NCI-H1092 treated with DMSO at 0.1 percent for 48 hours (cell line): ENCODE measurements at regions not wholly inside any gene's neighbourhood (a gene's known extent, or its start where the extent isn't known, plus 50 kb on each side); places are given as distances from the start of the nearest gene placed in this dataset.
A peak's percentile ranks its signal among the peaks of the same experiment; 100 is the strongest.

ENCODE experiments used
- DNase-seq: peaks from one replicate; lab custom pipeline; 2025; lab: John Stamatoyannopoulos, UW

DNA sequence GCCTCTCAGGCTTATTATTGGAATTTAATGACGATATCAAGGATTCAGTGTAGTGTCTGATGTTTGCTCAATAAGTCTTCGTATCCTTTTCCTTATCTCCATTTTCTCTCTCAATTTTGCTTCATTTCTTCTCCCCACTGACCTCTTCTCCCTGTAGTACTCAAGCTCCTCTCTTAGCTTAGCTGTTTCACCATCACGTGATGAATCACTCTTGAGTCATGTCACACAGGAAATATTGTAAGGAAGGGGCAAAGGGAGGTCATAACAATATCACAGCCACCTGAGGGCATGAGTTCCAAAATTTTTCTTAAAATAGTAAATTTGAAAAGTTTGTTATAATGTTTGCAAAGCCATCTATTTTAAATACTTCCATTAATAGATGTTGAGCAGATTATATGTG lies 392.2 kb upstream of the MARCKS start:
- no peak for DNase-seq

DNA sequence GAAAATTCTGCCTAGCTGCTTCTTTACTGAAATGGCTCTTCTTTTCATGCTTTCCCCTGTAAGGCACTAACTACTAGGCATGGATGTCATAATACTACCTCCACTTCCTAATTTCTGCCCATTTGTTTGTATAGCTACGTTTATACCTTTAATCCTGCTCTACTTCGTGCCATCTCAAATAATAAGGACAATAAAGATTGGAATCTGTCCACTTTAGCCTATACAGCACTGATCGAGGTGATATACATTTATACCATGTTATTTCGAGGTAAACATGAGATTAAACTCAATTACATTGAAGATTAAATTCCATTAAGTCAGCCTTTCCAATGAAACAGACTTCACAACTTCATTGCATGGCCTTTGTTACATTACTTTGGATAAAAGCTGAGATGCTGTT lies 390.6 kb upstream of the MARCKS start:
- DNase-seq = no peak

DNA sequence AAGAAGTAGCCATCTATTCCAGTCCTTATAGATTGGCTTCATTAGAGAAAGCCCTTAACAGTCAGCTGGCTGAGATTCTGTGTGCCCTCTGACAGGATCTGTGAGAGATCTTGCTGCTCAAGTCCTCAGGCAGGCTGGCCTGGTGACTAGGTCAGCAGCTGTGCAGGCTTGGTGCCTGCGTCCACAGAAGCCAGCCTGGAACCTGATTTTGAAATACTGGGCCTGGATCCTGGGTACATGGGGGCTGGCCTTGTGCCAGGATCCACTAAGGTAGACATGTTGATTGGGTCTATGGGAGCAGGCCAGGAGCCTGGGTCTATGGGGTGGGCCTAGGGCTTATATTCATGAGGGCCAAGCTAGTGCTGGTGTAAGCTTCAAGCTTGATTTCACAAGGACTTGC lies 381.8 kb upstream of the MARCKS start:
- no peak for DNase-seq

DNA sequence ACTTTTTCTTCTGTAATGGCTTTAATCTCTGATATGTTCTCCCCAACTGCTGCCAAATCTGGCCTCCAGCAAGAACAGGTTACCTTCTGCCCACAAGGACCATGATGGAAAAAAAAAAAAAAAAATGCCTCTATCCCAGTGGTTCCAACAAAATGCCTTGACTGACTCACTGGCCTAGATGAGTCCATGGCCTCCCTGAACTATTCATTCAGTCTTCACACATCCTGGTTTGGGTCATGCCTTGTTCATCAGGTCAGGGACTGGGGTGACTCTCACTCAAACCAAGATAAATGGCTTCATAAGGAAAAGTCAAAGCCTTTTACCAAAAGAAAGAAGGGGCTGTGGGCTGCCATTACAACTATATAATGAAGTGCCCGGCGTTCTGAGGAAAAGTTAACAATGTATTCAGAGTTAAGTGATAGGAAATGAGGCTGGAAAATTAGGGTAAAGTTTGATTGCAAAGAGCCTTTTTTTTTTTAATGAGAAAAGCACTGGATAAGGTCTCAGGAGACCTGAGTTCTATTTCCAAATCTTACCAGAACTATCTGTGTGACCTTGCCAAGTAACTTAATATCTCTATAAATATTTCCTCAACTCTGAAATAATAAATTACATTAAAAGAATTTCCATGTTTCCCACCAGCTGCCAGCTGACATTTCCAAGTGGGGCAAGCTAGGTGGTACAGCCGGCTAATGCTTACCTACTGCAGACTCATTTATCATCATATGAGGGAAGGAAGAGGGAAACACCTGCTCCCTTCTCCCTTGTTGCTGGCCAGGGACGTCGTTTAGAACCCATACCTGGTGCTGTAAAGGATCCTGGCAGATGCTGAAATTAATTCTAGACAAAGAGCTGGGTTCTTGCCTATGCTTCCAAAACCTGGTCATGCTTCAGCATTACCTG lies 380.0 kb upstream of the MARCKS start:
- DNase-seq = no peak

DNA sequence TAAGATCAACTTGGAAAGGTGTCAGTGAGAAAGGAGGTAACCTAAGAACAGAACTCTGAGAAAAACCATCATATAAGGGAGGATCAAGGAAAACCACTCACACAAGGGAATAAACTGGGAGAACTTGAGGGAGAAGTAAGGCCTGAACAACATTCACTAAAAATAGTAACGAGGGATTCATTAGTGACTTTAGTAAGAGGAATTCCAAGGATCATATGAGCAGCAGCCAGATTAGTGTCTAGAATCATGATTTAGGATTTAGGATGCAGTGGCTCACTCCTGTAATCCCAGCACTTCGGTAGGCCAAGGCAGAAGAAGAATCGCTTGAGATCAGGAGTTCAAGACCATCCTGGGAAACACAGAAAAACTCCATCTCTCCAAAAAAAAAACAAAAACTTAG lies 376.5 kb upstream of the MARCKS start:
- no peak for DNase-seq

DNA sequence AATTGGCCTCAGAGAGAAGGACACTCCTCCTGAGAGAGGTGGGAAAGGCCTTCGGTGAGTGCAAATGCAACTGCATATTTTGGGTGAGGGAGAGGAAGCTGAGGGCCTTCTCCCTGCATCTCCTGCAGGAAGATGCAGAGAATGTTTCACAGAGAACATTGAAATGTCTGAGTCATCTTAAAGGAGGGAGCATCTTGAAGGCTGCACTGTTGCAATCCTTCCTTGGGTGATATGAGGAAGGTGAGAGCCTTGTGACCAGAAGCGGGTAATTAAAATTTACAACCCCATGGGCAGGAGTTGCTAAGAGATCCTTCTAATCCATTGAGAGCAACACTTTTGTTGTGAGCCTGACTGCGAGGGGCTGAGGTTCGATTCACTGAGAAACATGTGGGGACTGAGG lies 375.7 kb upstream of the MARCKS start:
- no peak for DNase-seq

DNA sequence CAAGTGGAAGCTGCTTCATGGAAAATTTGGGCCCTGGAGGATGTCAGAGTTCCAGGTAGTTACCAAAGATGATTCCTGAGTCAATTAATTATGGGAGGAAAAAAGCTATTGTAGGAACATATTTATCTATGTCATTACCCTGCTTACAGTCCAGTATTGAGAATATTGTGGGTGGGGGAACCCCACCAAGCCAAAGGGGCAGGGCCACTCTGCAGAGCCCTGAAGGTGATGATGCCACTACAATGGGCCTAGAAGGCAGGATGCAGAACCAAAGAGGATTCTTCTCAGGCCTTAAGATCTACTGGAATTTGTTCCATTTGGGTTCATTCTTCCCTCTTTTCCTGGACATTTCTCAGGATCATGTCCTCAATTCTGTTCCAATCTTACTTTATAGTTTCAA lies 375.2 kb upstream of the MARCKS start:
- DNase-seq = no peak

DNA sequence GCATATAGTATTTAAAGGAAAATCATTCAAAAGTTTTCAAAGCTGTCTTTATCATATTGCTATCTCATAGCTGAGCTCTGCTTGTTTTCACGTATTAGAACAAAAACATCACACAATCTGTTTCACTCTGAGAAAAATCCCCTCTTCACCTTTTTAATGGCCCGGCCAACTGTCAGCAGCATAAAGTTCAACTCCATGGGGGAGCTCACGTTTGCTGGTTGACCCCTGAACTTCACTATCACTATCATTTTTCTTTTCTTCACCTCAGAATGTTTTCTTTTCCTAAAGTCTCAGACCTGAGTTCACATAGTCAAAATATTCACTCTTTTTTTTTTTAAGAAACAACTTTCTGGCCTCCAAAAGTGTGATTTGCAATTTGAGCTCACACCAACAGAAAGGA lies 374.4 kb upstream of the MARCKS start:
- no peak for DNase-seq

DNA sequence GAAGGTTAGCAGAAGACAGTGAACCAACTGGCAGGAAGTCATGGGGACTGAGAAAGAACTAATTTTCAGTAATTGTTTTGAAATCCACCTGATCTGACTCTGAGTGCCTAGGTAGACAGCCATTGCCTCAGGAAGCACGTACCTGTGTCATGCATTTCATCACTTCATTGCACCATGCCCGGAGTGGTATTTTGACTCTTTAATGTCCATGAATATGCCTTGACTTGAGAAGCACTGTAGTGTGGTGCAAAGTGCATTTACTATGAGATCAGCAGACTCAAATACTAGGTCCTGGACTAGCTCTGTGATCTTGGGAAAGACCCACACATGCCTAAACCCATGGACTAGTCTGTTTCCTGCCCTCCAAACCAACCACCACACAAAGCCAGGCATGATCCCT lies 370.9 kb upstream of the MARCKS start:
- DNase-seq = no peak

DNA sequence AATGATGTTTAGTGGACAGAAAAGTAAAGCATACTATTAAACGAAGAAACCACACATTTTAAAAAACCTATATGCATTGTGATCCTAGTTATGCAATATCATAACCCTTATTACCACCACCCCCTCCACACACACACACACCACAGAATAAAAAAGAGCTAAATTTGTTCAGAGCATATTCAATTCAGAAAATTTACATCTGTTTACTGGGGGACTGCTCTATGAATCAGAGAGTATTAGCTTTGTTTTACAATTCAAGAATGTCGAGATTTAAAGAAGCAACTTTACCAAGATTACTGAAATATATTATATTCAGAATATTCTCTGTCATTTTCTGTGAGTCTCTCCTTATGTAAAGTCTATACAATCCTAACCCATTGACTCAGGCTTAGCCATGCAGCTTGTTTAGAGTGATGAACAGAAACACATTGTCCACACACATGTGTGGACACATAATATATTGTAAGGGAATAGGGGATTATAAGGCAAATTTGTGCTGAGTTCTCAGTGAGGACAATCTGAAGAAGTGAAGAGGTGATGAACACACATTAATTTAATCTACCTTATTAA lies 369.6 kb upstream of the MARCKS start:
- DNase-seq = no peak

DNA sequence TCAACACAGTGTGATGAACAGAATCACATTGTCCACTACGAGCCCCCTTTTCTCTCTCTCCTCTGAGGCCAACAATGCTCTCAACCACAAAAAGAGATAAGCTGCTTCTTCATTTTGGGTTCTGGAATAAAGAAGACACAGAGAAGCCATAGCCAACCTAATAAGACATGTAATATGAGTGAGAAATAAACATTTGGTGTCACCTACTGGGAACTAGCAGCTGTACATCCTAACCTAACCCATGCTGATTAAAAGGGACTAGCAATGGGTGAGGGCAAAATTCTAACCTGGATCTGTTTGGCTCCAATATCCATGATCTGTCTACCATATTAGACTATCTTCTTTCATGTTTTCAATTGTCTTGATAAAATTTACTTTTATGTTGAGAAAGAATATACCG lies 369.1 kb upstream of the MARCKS start:
- DNase-seq = no peak

DNA sequence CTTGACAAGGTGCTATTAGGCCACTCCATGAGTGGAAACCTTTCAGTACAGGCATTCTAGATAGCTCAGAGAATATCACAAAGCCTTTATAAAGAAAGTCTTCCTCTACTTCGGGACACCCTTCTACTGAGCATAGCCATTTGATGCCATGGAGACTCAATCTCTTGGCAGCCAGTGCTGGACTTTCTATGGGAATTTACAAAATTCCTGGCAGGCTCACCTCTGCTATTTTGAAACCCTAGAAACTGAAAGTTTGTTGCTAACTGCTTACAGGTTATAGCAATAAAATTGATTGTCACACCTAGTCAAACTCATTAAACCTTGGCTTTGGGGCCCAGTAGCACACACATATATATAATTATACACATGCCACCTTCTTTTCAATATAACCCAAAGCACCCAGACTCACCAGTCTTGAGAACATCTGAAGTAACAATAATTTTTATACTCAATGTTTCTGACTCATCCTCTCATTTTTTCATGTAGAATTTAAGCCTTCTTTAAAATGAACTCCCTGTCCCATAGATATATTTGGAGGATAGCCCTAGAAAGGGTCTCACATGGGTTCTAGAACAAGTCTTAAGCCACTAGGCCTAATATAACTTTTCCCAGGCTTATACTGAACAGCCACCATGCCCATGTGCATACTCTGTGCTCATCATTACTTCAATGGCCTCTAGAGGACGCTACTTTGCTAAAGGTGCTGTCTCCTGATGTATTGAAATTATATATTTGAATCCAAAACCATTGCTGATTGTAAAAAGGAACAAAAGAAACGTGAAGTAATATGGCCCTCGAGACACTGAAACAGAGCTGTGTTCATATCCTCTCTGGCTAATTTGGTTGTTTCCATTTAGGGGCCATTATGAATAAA lies 368.1 kb upstream of the MARCKS start:
- no peak for DNase-seq

DNA sequence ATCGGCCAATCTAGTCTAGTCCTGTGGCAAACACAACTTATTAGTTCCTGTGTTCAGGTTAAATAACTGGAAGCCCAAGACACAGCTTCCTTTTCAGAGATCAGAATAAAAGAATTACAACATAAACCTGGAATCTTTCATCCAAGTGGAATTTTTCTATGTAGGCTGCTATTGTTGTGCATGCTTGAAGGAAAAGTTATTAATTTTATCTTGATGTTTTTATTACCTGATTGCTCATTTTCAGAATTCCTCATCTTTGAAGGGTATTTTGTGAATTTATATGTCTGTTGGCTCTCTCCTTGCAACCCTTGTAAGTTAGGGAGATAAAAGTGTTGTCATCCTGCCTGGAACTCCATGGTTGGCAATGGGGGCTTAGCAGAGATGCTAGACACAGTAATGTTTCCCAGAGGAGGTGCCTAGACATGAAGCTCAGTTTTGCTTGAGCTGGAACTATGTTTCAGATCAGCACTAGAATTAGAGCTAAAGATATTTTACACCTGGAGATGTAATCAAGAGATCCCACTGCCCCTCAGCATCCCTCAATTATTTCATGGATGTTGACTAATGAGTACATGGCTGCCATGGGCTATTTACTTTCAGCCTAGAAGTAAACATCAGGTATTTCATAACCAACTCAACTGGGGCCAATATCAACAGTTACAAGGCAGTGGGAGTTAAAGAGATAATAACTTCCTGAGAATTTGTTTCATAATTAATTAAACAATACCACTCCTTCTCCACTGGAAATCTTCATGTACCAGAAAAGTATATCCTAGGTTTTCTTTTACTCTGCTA lies 367.0 kb upstream of the MARCKS start:
- peak; percentile 2 for DNase-seq

DNA sequence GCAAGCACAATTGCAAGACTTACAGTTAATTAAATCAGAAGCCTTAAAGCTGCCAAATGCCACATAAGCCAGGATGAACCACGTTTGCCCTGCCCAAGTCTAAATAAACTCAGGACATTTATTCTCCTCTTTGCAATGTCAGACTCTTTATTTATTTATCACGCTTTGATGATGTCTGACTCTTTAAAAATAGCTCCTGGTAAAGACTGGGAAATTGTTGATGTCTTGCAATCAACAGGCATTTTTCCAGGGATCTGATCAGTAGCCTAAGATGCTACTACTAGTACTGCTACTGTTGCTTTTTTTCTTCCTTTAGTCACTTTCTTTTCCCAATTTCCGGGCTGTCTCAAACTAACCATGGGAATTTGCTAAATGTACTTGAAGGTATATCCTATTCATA lies 365.8 kb upstream of the MARCKS start:
- DNase-seq = no peak

DNA sequence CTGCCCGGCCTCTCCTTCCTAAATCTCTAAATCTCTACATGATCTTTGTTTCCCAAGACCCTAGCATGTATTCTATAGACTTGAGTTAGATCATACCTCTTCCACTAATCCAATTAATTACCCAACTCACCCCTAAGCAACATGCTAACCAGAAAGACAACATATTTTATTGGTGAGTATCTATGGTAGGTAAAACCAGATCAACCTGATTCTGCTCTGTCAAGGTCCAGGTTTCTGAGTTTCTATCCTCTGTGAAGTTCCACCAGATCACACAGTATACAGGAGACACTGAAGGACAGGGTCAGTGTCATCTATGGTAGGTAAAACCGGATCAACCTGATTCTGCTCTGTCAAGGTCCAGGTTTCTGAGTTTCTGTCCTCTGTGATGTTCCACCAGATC lies 363.2 kb upstream of the MARCKS start:
- no peak for DNase-seq

DNA sequence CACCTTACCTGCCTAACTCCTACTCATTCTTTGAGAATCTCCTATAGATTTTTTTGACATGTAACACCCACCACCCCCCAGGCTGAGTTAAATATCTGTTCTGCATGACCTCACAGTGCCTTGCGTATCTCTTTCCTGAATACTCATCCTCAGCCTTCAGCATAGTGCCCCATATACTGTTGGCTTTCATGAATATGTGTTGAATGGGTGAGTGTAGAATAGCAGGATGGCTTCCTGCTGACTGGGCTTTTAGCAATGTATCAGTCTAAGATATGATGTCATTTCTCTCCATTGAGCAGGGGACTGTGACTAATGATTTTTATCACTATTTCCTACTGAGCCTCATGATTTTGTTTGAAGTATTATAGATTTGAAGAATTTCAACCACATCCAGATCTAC lies 361.6 kb upstream of the MARCKS start:
- no peak for DNase-seq

DNA sequence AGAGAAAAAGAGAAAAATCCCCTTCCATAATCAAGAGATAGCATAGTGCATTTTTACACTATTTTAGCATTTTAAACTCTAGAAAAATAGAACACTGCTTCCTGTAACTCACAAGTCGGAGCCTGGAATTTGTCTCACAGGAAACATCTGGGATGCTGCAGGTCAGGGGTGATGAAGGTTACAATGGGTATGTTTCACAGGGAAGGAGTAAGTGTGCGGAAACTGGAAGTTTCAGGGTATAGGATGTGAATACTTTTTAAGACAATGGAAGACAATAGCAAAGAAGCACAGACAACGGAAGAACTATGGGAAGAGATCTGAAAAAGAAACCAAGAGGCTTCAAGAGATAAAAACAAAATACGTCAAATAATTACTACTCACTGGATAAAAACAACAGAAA lies 361.0 kb upstream of the MARCKS start:
- no peak for DNase-seq

DNA sequence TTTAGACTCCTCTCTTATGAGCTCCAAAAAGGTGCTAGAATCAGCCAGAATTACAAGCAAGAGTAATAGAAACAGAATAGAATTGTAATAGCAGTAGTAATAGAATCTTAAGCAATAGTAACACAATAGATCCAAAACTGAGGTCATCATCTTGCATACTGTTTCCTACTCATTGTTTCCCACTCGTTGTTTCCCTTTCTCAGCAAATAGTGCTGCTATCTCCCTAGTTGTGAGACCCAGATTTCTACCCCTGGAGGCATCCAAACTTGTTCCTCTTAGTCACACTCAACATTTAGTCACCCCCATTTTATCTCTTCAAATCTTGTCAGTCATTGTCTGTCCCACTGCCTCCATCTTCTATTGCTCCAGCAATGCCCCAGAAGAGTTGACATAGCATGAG lies 356.9 kb upstream of the MARCKS start:
- no peak for DNase-seq

DNA sequence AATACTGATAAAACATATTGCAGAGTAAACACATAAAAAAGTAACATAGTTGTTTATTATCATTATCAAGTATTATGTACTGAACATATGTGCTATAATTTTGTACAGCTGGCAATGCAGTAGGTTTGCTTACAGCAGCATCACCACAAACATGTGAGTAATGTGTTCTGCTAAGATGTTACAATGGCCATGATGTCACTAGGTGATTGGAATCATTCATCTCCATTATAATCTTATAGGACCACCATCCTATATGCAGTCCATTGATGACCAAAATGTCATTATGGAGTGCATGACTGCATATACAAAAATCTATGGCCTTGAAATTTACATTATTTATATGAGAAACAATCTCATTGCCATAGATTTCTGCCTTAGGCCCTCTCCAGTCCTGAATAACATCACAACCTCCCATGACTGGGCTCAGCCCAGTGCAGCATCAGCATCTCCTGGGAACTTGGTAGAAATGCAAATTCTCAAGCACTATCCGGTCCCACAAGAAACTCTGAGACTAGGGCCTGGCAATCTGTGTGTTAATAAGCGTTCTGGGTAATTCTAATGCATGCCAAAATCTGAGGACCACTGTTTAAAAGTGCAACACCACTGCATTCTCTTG lies 352.0 kb upstream of the MARCKS start:
- DNase-seq = no peak

DNA sequence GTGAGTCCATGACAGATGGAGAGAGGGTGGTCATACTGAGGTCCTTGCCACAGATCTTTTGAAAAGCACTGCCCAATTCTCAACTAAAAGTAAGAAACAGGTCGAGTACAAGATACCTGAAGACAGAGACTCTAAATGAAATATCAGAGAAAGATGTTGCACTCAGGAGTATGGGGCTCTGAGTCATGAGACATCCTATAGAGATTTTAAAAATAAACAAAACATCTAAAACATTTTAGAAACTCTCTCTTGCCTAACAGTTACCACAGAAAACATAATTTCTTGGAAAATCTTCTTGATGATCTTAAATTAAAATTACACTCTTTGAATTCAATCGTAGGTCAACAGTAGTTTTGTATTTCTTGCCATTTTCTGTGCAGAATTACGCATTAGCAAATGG lies 348.9 kb upstream of the MARCKS start:
- DNase-seq = no peak

DNA sequence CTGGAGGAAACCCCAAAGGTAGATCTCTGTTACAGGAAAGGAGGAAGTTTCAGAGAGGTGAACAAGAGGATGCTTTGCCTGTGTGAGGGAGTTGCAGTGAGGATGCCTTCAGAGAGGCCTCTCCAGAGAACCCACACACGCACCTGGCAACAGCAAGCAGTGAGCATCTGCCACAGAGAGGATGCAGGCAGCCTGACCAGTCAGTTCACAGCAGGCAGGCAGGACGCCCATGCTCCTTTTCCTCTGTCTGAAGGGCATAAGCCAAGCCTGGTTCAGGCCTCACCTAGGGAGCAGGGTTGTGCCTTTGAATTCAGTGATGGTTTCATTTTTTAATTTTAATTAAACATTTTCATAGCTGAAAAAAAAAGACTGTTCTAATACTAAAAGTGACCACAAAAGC lies 346.0 kb upstream of the MARCKS start:
- no peak for DNase-seq

DNA sequence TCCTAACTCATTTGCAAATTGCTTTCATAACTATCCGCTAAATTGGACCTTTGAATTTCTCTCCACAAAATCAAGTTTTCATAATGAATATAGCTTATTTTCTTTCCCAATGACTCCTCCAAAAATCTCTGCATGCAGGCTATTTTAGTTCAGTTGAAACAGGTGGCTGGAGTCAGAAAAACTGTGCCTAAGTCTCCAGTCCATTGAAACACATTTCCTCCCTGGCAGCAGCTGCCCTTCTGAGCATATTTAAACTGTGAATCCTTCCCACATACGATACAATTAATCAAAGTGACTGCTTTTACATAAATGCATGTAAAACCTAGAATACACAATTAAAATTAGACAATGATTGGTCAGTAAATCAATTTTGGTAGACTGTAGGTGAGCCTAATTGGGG lies 344.6 kb upstream of the MARCKS start:
- no peak for DNase-seq
